ENCODE measurements at regions not wholly inside any gene's neighbourhood (a gene's known extent, or its start where the extent isn't known, plus 50 kb on each side); places are given as distances from the start of the nearest gene placed in this dataset.

DNA sequence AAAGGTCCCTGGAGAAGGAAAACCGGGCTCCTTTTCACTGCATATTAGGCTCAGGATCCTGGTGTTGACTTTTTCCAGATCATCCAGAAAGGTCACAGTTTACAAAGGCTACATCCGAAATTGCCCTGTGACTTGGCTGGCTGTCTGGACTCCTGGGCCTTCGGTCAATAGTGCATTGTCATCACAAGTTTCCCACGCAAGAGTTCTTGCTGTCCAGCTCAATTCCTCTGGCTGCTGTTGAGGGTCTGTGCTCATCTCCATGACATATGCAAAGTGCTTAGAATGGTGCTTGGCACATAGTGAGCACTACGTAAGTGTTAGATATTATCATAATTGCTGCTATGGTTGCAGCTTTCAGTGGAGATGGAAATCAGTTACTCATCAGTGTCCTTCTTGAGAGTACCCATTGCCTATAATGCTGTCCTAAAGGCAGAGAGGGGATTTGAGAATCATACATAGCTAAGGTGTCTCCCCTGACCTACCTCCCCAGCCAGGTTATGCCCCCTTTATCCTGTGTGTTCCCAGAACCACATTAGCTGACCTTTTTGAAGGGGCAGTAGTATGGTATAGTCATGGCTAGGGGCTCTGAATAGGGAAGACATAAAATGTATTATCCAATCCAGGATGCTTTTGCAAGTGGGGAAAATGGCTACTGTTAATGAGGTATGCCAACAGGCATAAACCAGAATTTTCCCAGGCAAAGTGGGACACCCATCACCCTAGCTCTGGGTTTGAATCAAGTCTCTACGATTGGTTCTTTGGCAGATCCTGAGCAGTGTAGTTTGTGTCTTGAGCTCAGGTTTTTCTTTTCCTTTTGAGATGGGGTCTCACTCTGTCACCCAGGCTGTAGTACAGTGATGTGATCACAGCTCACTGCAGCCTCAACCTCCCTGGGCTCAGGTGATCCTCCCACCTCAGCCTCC lies 132.0 kb upstream of the CCND2 start (continued):
- TF ChIP-seq, protein P1, sequence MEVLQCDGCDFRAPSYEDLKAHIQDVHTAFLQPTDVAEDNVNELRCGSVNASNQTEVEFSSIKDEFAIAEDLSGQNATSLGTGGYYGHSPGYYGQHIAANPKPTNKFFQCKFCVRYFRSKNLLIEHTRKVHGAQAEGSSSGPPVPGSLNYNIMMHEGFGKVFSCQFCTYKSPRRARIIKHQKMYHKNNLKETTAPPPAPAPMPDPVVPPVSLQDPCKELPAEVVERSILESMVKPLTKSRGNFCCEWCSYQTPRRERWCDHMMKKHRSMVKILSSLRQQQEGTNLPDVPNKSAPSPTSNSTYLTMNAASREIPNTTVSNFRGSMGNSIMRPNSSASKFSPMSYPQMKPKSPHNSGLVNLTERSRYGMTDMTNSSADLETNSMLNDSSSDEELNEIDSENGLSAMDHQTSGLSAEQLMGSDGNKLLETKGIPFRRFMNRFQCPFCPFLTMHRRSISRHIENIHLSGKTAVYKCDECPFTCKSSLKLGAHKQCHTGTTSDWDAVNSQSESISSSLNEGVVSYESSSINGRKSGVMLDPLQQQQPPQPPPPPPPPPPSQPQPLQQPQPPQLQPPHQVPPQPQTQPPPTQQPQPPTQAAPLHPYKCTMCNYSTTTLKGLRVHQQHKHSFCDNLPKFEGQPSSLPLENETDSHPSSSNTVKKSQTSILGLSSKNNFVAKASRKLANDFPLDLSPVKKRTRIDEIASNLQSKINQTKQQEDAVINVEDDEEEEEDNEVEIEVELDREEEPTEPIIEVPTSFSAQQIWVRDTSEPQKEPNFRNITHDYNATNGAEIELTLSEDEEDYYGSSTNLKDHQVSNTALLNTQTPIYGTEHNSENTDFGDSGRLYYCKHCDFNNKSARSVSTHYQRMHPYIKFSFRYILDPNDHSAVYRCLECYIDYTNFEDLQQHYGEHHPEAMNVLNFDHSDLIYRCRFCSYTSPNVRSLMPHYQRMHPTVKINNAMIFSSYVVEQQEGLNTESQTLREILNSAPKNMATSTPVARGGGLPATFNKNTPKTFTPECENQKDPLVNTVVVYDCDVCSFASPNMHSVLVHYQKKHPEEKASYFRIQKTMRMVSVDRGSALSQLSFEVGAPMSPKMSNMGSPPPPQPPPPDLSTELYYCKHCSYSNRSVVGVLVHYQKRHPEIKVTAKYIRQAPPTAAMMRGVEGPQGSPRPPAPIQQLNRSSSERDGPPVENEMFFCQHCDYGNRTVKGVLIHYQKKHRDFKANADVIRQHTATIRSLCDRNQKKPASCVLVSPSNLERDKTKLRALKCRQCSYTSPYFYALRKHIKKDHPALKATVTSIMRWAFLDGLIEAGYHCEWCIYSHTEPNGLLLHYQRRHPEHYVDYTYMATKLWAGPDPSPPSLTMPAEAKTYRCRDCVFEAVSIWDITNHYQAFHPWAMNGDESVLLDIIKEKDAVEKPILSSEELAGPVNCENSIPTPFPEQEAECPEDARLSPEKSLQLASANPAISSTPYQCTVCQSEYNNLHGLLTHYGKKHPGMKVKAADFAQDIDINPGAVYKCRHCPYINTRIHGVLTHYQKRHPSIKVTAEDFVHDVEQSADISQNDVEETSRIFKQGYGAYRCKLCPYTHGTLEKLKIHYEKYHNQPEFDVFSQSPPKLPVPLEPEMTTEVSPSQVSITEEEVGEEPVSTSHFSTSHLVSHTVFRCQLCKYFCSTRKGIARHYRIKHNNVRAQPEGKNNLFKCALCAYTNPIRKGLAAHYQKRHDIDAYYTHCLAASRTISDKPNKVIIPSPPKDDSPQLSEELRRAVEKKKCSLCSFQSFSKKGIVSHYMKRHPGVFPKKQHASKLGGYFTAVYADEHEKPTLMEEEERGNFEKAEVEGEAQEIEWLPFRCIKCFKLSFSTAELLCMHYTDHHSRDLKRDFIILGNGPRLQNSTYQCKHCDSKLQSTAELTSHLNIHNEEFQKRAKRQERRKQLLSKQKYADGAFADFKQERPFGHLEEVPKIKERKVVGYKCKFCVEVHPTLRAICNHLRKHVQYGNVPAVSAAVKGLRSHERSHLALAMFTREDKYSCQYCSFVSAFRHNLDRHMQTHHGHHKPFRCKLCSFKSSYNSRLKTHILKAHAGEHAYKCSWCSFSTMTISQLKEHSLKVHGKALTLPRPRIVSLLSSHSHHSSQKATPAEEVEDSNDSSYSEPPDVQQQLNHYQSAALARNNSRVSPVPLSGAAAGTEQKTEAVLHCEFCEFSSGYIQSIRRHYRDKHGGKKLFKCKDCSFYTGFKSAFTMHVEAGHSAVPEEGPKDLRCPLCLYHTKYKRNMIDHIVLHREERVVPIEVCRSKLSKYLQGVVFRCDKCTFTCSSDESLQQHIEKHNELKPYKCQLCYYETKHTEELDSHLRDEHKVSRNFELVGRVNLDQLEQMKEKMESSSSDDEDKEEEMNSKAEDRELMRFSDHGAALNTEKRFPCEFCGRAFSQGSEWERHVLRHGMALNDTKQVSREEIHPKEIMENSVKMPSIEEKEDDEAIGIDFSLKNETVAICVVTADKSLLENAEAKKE (CRISPR knock-in tag; IDR thresholded peaks at IDR 0.05): no peak
- TF ChIP-seq ZNF331 (CRISPR knock-in tag; IDR thresholded peaks at IDR 0.05; ENCODE audit: low read depth) (no peak), REST (IDR thresholded peaks at IDR 0.05; ENCODE audit: unreplicated experiment) (no peak), POLR2AphosphoS5 (IDR thresholded peaks at IDR 0.05; ENCODE audit: low read depth) (no peak)

All from GM23338 (cell line).